ENCODE measurements at regions not wholly inside any gene's neighbourhood (a gene's known extent, or its start where the extent isn't known, plus 50 kb on each side); places are given as distances from the start of the nearest gene placed in this dataset.

DNA sequence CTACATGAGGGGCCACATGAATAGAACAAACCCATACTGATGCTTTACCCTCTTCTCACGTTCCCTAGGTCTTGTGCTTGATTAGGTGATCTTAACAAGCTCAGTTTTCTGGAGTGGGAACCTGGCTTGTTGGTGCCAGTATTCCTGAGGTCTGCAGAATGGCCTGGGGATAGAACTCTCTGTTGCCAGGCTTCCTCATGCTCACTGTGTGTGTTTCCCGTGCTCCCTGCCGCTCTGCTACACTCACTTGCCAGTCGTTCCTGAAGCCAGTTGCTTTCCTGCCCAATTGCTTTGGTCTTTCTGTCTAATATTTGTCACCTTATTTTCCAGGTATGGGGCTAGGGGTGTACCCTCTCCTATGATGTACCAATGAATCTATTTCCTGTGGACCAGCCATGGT lies 2111.5 kb upstream of the PIK3C3 start:
- TF ChIP-seq, protein P1, sequence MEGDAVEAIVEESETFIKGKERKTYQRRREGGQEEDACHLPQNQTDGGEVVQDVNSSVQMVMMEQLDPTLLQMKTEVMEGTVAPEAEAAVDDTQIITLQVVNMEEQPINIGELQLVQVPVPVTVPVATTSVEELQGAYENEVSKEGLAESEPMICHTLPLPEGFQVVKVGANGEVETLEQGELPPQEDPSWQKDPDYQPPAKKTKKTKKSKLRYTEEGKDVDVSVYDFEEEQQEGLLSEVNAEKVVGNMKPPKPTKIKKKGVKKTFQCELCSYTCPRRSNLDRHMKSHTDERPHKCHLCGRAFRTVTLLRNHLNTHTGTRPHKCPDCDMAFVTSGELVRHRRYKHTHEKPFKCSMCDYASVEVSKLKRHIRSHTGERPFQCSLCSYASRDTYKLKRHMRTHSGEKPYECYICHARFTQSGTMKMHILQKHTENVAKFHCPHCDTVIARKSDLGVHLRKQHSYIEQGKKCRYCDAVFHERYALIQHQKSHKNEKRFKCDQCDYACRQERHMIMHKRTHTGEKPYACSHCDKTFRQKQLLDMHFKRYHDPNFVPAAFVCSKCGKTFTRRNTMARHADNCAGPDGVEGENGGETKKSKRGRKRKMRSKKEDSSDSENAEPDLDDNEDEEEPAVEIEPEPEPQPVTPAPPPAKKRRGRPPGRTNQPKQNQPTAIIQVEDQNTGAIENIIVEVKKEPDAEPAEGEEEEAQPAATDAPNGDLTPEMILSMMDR (IDR thresholded peaks at IDR 0.05; ENCODE audit: low read length) = no peak
- no peak for TF ChIP-seq EZH2 (IDR thresholded peaks at IDR 0.05; ENCODE audit: borderline replicate concordance, low read length)
